Suprapubic skin (tissue), 4 donors: ENCODE measurements at regions not wholly inside any gene's neighbourhood (a gene's known extent, or its start where the extent isn't known, plus 50 kb on each side); places are given as distances from the start of the nearest gene placed in this dataset.

Experiments used
- CTCF ChIP-seq, 2 donors: fragments of 200-600 bp in 1 of 2; fragments of 450-650 bp in 1 of 2; sonication (generic) in 1 of 2; IDR thresholded peaks; one replicate each; pipeline ENCODE4 v1.5.1; 2016 to 2019; ENCODE audit warnings: antibody characterized with exemption in 2 of 2, mild to moderate bottlenecking in 1 of 2, moderate library complexity in 1 of 2
- POLR2A ChIP-seq, 2 donors: fragments of 450-650 bp; IDR thresholded peaks; one replicate each; pipeline ENCODE4 v1.6.1; 2017; ENCODE audit warnings: antibody characterized with exemption in 2 of 2, mild to moderate bottlenecking in 2 of 2, moderate library complexity in 2 of 2
- POLR2AphosphoS5 ChIP-seq, 3 donors: sonication (generic); formaldehyde crosslinking; IDR thresholded peaks; one replicate each; pipeline ENCODE4 v1.6.1; 2017; ENCODE audit warnings: antibody characterized with exemption in 3 of 3

- TF ChIP-seq CTCF (IDR thresholded peaks at IDR 0.05), result no peak
- TF ChIP-seq POLR2A (IDR thresholded peaks at IDR 0.05), result no peak
- TF ChIP-seq POLR2AphosphoS5 (IDR thresholded peaks at IDR 0.05), result no peak
These were observed 126.2 kb downstream of the CD164 start for GRCh38 chr6:109255946-109256640.
